WTC11 (cell line): ENCODE measurements at regions not wholly inside any gene's neighbourhood (a gene's known extent, or its start where the extent isn't known, plus 50 kb on each side); places are given as distances from the start of the nearest gene placed in this dataset.

Experiments used
- ETV6 ChIP-seq: sonication (generic); formaldehyde crosslinking; IDR thresholded peaks from 2 replicates; pipeline ENCODE4 v1.8.1; 2022; ENCODE audit warnings: mild to moderate bottlenecking, missing genetic modification reagents
- FOXJ3 ChIP-seq: sonication (generic); formaldehyde crosslinking; IDR thresholded peaks from 2 replicates; pipeline ENCODE4 v1.9.0; 2021; ENCODE audit warnings: missing genetic modification reagents, mild to moderate bottlenecking, borderline replicate concordance
- FOXK1 ChIP-seq: sonication (generic); formaldehyde crosslinking; IDR thresholded peaks from 2 replicates; pipeline ENCODE4 v1.8.0; 2022; ENCODE audit warnings: mild to moderate bottlenecking, moderate library complexity, missing genetic modification reagents
- GTF2I ChIP-seq: fragments of 250-450 bp; sonication (Bioruptor Pico); conservative IDR thresholded peaks from 2 replicates; pipeline ENCODE4 v1.4.0; 2021; ENCODE audit warnings: mild to moderate bottlenecking
- JUN ChIP-seq: sonication (generic); formaldehyde crosslinking; IDR thresholded peaks from 2 replicates; pipeline ENCODE4 v1.8.0; 2023; ENCODE audit warnings: mild to moderate bottlenecking, missing genetic modification reagents
- MAX ChIP-seq: sonication (generic); formaldehyde crosslinking; IDR thresholded peaks from 2 replicates; pipeline ENCODE4 v1.8.0; 2022; ENCODE audit warnings: mild to moderate bottlenecking, missing genetic modification reagents
- NR3C1 ChIP-seq: sonication (generic); formaldehyde crosslinking; conservative IDR thresholded peaks from 2 replicates; pipeline ENCODE4 v1.8.1; 2023; ENCODE audit warnings: low read depth, mild to moderate bottlenecking, missing genetic modification reagents
- ZBTB43 ChIP-seq: sonication (generic); formaldehyde crosslinking; IDR thresholded peaks from 2 replicates; pipeline ENCODE4 v1.8.1; 2023; ENCODE audit warnings: mild to moderate bottlenecking, missing genetic modification reagents
- ZNF138 ChIP-seq: sonication (generic); formaldehyde crosslinking; conservative IDR thresholded peaks from 2 replicates; pipeline ENCODE4 v1.8.1; 2022; ENCODE audit warnings: mild to moderate bottlenecking, moderate library complexity, missing genetic modification reagents
- TF ChIP-seq, protein P1 (sequence below): fragments of 200-600 bp; IDR thresholded peaks from 2 replicates; pipeline ENCODE4 v1.8.0; 2022; ENCODE audit warnings: antibody characterized with exemption
- TF ChIP-seq, protein P2 (sequence below): sonication (generic); formaldehyde crosslinking; IDR thresholded peaks from 2 replicates; pipeline ENCODE4 v1.8.1; 2023; ENCODE audit warnings: mild to moderate bottlenecking, missing genetic modification reagents
- TF ChIP-seq, protein P3 (sequence below): sonication (generic); formaldehyde crosslinking; IDR thresholded peaks from 2 replicates; pipeline ENCODE4 v1.8.1; 2023; ENCODE audit warnings: mild to moderate bottlenecking, missing genetic modification reagents, moderate library complexity
- TF ChIP-seq, protein P4 (sequence below): sonication (generic); formaldehyde crosslinking; IDR thresholded peaks from 2 replicates; pipeline ENCODE4 v1.8.1; 2022; ENCODE audit warnings: missing genetic modification reagents, borderline replicate concordance

DNA sequence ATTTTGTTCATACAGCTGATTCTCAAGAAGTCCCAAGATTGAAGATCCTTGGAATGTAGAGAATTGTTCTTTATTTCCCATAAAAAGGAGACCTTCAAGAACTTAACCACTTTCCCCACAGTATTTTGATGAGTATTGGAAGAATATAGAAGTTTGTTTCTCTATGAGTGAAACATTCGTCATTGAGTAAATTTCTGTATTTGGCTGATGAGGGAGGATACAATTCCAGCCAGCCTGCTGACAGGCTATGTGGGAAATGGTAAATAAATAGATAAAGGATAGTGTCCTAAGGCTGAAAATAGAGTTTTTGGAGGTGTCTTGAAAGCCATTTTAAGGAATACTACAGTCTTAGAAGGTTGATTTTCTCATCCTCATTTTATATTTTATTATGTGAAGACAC lies 1076.1 kb downstream of the ROBO2 start:
- TF ChIP-seq, protein P1, sequence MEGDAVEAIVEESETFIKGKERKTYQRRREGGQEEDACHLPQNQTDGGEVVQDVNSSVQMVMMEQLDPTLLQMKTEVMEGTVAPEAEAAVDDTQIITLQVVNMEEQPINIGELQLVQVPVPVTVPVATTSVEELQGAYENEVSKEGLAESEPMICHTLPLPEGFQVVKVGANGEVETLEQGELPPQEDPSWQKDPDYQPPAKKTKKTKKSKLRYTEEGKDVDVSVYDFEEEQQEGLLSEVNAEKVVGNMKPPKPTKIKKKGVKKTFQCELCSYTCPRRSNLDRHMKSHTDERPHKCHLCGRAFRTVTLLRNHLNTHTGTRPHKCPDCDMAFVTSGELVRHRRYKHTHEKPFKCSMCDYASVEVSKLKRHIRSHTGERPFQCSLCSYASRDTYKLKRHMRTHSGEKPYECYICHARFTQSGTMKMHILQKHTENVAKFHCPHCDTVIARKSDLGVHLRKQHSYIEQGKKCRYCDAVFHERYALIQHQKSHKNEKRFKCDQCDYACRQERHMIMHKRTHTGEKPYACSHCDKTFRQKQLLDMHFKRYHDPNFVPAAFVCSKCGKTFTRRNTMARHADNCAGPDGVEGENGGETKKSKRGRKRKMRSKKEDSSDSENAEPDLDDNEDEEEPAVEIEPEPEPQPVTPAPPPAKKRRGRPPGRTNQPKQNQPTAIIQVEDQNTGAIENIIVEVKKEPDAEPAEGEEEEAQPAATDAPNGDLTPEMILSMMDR, result no peak
- TF ChIP-seq, protein P2, sequence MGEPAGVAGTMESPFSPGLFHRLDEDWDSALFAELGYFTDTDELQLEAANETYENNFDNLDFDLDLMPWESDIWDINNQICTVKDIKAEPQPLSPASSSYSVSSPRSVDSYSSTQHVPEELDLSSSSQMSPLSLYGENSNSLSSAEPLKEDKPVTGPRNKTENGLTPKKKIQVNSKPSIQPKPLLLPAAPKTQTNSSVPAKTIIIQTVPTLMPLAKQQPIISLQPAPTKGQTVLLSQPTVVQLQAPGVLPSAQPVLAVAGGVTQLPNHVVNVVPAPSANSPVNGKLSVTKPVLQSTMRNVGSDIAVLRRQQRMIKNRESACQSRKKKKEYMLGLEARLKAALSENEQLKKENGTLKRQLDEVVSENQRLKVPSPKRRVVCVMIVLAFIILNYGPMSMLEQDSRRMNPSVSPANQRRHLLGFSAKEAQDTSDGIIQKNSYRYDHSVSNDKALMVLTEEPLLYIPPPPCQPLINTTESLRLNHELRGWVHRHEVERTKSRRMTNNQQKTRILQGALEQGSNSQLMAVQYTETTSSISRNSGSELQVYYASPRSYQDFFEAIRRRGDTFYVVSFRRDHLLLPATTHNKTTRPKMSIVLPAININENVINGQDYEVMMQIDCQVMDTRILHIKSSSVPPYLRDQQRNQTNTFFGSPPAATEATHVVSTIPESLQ (CRISPR knock-in tag), result no peak
- TF ChIP-seq FOXJ3 (no peak), ETV6 (CRISPR knock-in tag) (no peak), ZNF138 (no peak), JUN (CRISPR knock-in tag) (no peak), GTF2I (no peak), MAX (no peak), ZBTB43 (CRISPR knock-in tag) (no peak), NR3C1 (CRISPR knock-in tag) (no peak), FOXK1 (CRISPR knock-in tag) (no peak)
- TF ChIP-seq, protein P3, sequence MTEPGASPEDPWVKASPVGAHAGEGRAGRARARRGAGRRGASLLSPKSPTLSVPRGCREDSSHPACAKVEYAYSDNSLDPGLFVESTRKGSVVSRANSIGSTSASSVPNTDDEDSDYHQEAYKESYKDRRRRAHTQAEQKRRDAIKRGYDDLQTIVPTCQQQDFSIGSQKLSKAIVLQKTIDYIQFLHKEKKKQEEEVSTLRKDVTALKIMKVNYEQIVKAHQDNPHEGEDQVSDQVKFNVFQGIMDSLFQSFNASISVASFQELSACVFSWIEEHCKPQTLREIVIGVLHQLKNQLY (CRISPR knock-in tag), result no peak
- TF ChIP-seq, protein P4, sequence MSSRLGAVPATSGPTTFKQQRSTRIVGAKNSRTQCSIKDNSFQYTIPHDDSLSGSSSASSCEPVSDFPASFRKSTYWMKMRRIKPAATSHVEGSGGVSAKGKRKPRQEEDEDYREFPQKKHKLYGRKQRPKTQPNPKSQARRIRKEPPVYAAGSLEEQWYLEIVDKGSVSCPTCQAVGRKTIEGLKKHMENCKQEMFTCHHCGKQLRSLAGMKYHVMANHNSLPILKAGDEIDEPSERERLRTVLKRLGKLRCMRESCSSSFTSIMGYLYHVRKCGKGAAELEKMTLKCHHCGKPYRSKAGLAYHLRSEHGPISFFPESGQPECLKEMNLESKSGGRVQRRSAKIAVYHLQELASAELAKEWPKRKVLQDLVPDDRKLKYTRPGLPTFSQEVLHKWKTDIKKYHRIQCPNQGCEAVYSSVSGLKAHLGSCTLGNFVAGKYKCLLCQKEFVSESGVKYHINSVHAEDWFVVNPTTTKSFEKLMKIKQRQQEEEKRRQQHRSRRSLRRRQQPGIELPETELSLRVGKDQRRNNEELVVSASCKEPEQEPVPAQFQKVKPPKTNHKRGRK (CRISPR knock-in tag), result no peak
